CD14-positive monocyte (primary cell): ENCODE measurements at regions not wholly inside any gene's neighbourhood (a gene's known extent, or its start where the extent isn't known, plus 50 kb on each side); places are given as distances from the start of the nearest gene placed in this dataset.

Experiments
- DNase-seq, 3 donors: peaks; one replicate each; pipeline ENCODE4 v3.0.0-alpha.2; 2011 to 2022
- H2AFZ ChIP-seq: 2 replicates; pipeline ENCODE4 v1.6.0; 2012; ENCODE audit warnings: mild to moderate bottlenecking, low read depth, low read length, inconsistent platforms; ENCODE audit not compliant: insufficient read depth, poor library complexity, severe bottlenecking
- H3K27ac ChIP-seq, 2 donors: 1 replicate in 1 of 2; 2 replicates in 1 of 2; pipeline ENCODE4 v1.5.1; 2012 to 2013; ENCODE audit warnings: low read length in 2 of 2, control low read depth in 1 of 2, inconsistent platforms in 1 of 2, low read depth in 1 of 2, mild to moderate bottlenecking in 1 of 2
- H3K27me3 ChIP-seq, 2 donors: one replicate each; pipeline versions ENCODE4 v1.6.0 to v1.6.1; 2011 to 2013; ENCODE audit warnings: low read length in 2 of 2; ENCODE audit not compliant: control insufficient read depth in 2 of 2, insufficient read depth in 2 of 2
- H3K36me3 ChIP-seq, 2 donors: replicated peaks in 1 of 2; 1 replicate in 1 of 2; 2 replicates in 1 of 2; pipeline versions ENCODE4 v1.5.1 to v1.6.1; 2012 to 2013; ENCODE audit warnings: low read length in 2 of 2, control low read depth in 1 of 2, inconsistent platforms in 1 of 2, mild to moderate bottlenecking in 1 of 2; ENCODE audit not compliant: insufficient read depth in 2 of 2, control insufficient read depth in 1 of 2
- H3K4me1 ChIP-seq, 2 donors: 1 replicate in 1 of 2; 2 replicates in 1 of 2; pipeline versions ENCODE4 v1.5.1 to v1.6.1; 2012 to 2013; ENCODE audit warnings: low read length in 2 of 2, control low read depth in 1 of 2, inconsistent platforms in 1 of 2, mild to moderate bottlenecking in 1 of 2, moderate library complexity in 1 of 2; ENCODE audit not compliant: insufficient read depth in 2 of 2, control insufficient read depth in 1 of 2
- H3K4me2 ChIP-seq: replicated peaks from 2 replicates; pipeline ENCODE3; 2012; ENCODE audit warnings: low read length, moderate library complexity, mild to moderate bottlenecking; ENCODE audit not compliant: poor library complexity, severe bottlenecking; ENCODE audit errors: extremely low read depth
- H3K4me3 ChIP-seq, 3 experiments: fragments of 200-600 bp in 1 of 3; sonication (generic) in 1 of 3; replicated peaks in 1 of 3; 1 replicate in 2 of 3; 2 replicates in 1 of 3; pipeline ENCODE4 v1.5.1; 2011 to 2013; ENCODE audit warnings: low read length in 3 of 3, mild to moderate bottlenecking in 3 of 3, control low read depth in 2 of 3, low read depth in 2 of 3, inconsistent platforms in 1 of 3, moderate library complexity in 1 of 3
- H3K79me2 ChIP-seq: 2 replicates; pipeline ENCODE4 v1.6.0; 2012; ENCODE audit warnings: mild to moderate bottlenecking, control low read depth, inconsistent platforms, low read length, moderate library complexity; ENCODE audit not compliant: insufficient read depth
- H3K9ac ChIP-seq: 2 replicates; pipeline ENCODE4 v1.6.0; 2017; ENCODE audit warnings: low read length, mild to moderate bottlenecking; ENCODE audit not compliant: insufficient read depth, poor library complexity, severe bottlenecking
- H3K9me3 ChIP-seq, 2 donors: replicated peaks in 1 of 2; 1 replicate in 1 of 2; 2 replicates in 1 of 2; pipeline versions ENCODE4 v1.5.1 to v1.6.1; 2012 to 2013; ENCODE audit warnings: low read length in 2 of 2, control low read depth in 1 of 2; ENCODE audit not compliant: control insufficient read depth in 1 of 2, insufficient read depth in 1 of 2
- H4K20me1 ChIP-seq: 2 replicates; pipeline ENCODE4 v1.6.0; 2012; ENCODE audit warnings: mild to moderate bottlenecking, low read length, control low read depth, moderate library complexity; ENCODE audit not compliant: insufficient read depth
- H3K27ac Mint-ChIP-seq, 7 donors: one replicate each; pipeline ENCODE4 v1.8.0; 2020; ENCODE audit warnings: mild to moderate bottlenecking in 7 of 7, mixed read lengths in 7 of 7, moderate library complexity in 6 of 7, inconsistent platforms in 2 of 7
- H3K27me3 Mint-ChIP-seq, 3 donors: one replicate each; pipeline ENCODE4 v1.8.0; 2021 to 2022; ENCODE audit warnings: low read depth in 3 of 3, mild to moderate bottlenecking in 3 of 3, mixed read lengths in 3 of 3, moderate library complexity in 3 of 3, inconsistent platforms in 1 of 3
- H3K36me3 Mint-ChIP-seq, 2 donors: one replicate each; pipeline ENCODE4 v1.8.0; 2020; ENCODE audit warnings: mixed read lengths in 2 of 2, inconsistent platforms in 1 of 2, mild to moderate bottlenecking in 1 of 2
- H3K4me1 Mint-ChIP-seq: one replicate; pipeline ENCODE4 v1.8.0; 2020; ENCODE audit warnings: mild to moderate bottlenecking, mixed read lengths
- H3K4me3 Mint-ChIP-seq, 2 donors: one replicate each; pipeline ENCODE4 v1.8.0; 2020; ENCODE audit warnings: mild to moderate bottlenecking in 2 of 2, mixed read lengths in 2 of 2, moderate library complexity in 1 of 2
- H3K9me3 Mint-ChIP-seq, 7 donors: one replicate each; pipeline ENCODE4 v1.8.0; 2020 to 2022; ENCODE audit warnings: mixed read lengths in 7 of 7, mild to moderate bottlenecking in 6 of 7, moderate library complexity in 6 of 7, inconsistent platforms in 2 of 7
- CTCF ChIP-seq: fragments of 200-600 bp; IDR thresholded peaks from one replicate; pipeline ENCODE4 v1.8.0; 2022; ENCODE audit warnings: antibody characterized with exemption, mild to moderate bottlenecking
- WGBS: methylation state at CpG from one replicate; pipeline ENCODE4 v1.1.5; 2013; ENCODE audit warnings: missing lambda C conversion rate; ENCODE audit not compliant: insufficient coverage; 5-methylcytosine and 5-hydroxymethylcytosine counted together
- intact Hi-C, 2 donors: fragments of 100-400 bp; cut with micrococcal nuclease; formaldehyde crosslinking; loops; one replicate each; pipeline versions ENCODE4 v1.15.0 to v1.15.1; 2023

GRCh38 chr2:133710613-133711012 is 142.3 kb upstream of the NCKAP5 start:
- peaks cover 0 to 9% (median 3%) of the 10 kb centered on the region in 7 donors for H3K9me3 Mint-ChIP-seq
- Histone ChIP-seq H3K9me3 (no peaks in the 10 kb centered on the region), H3K27me3 (no peaks in the 10 kb centered on the region), H3K4me3 (no peak overlapping the region), H3K36me3 (no peaks in the 10 kb centered on the region), H2AFZ (no peak overlapping the region), H3K4me2 (no peak overlapping the region), H3K79me2 (no peaks in the 10 kb centered on the region), H3K9ac (no peak overlapping the region), H3K27ac (no peak overlapping the region), H4K20me1 (no peaks in the 10 kb centered on the region), H3K4me1 (no peaks in the 10 kb centered on the region)
- no peak for DNase-seq
- H3K4me1 Mint-ChIP-seq = no peaks in the 10 kb centered on the region
- TF ChIP-seq CTCF = no peak
- H3K27me3 Mint-ChIP-seq = peaks cover 0 to 2% (median 2%) of the 10 kb centered on the region in 3 donors
- no peak overlapping the region for H3K4me3 Mint-ChIP-seq
- no peak overlapping the region for H3K27ac Mint-ChIP-seq
- no peaks in the 10 kb centered on the region for H3K36me3 Mint-ChIP-seq
- intact Hi-C loops = no loop called here
- 73% methylated on average over 2 of the region's 3 CpGs for WGBS

- no peak for DNase-seq
- Histone ChIP-seq H3K27me3 (no peaks in the 10 kb centered on the region), H3K4me2 (no peak overlapping the region), H3K4me1 (no peaks in the 10 kb centered on the region), H2AFZ (no peak overlapping the region), H3K27ac (no peak overlapping the region), H3K9ac (no peak overlapping the region), H3K36me3 (no peaks in the 10 kb centered on the region), H4K20me1 (no peaks in the 10 kb centered on the region), H3K9me3 (no peaks in the 10 kb centered on the region), H3K79me2 (no peaks in the 10 kb centered on the region), H3K4me3 (no peak overlapping the region)
- 24% methylated on average over 3 of the region's 6 CpGs for WGBS
- no peak overlapping the region for H3K4me3 Mint-ChIP-seq
- peaks cover 0 to 2% (median 2%) of the 10 kb centered on the region in 3 donors for H3K27me3 Mint-ChIP-seq
- H3K9me3 Mint-ChIP-seq = peaks cover 0 to 8% (median 3%) of the 10 kb centered on the region in 7 donors
- H3K4me1 Mint-ChIP-seq = no peaks in the 10 kb centered on the region
- intact Hi-C loops = no loop called here
- no peak for TF ChIP-seq CTCF
- no peak overlapping the region for H3K27ac Mint-ChIP-seq
- H3K36me3 Mint-ChIP-seq = no peaks in the 10 kb centered on the region
Measured at GRCh38 chr2:133711201-133711600, 142.9 kb upstream of the NCKAP5 start.
